ENCODE measurements at regions not wholly inside any gene's neighbourhood (a gene's known extent, or its start where the extent isn't known, plus 50 kb on each side); places are given as distances from the start of the nearest gene placed in this dataset.

DNA sequence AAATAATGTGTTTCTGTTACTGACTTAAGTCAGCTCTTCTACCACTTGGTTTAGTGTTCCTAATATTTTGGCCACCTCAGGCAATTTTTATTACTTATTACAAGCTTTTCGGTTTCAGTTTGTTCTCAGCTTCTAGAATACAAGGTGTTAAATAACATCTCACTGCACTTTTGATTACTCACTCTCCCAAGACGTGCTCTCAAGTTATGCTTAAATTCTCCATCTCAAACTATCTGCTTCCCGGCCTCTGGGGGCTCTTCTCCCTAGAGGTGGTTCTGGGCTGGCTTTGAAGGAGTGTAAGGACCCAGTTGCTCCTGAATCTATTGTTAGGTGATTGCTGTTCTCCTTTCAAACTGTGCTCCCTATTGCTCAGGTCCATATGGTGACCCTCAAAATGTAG is 193.9 kb upstream of the DDHD1 start:
- TF ChIP-seq, protein P1, sequence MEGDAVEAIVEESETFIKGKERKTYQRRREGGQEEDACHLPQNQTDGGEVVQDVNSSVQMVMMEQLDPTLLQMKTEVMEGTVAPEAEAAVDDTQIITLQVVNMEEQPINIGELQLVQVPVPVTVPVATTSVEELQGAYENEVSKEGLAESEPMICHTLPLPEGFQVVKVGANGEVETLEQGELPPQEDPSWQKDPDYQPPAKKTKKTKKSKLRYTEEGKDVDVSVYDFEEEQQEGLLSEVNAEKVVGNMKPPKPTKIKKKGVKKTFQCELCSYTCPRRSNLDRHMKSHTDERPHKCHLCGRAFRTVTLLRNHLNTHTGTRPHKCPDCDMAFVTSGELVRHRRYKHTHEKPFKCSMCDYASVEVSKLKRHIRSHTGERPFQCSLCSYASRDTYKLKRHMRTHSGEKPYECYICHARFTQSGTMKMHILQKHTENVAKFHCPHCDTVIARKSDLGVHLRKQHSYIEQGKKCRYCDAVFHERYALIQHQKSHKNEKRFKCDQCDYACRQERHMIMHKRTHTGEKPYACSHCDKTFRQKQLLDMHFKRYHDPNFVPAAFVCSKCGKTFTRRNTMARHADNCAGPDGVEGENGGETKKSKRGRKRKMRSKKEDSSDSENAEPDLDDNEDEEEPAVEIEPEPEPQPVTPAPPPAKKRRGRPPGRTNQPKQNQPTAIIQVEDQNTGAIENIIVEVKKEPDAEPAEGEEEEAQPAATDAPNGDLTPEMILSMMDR (IDR thresholded peaks at IDR 0.05; ENCODE audit: borderline replicate concordance, extremely low read depth, low read length, poor library complexity, severe bottlenecking), result no peak
- no peak for TF ChIP-seq EZH2 (IDR thresholded peaks at IDR 0.05; ENCODE audit: borderline replicate concordance, low read depth, low read length, severe bottlenecking)

Measured in DND-41 (cell line).